ENCODE measurements at regions not wholly inside any gene's neighbourhood (a gene's known extent, or its start where the extent isn't known, plus 50 kb on each side); places are given as distances from the start of the nearest gene placed in this dataset.

- Mint-ChIP-seq H3K27ac (peak overlapping the region; percentile 64), H3K36me3 (ENCODE audit: low read depth) (peaks cover 6% of the 10 kb centered on the region), H3K9me3 (no peaks in the 10 kb centered on the region), H3K4me3 (no peak overlapping the region), H3K4me1 (peaks cover 42% of the 10 kb centered on the region), H3K27me3 (ENCODE audit: insufficient read depth) (no peaks in the 10 kb centered on the region)
- Histone ChIP-seq H3K36me3 (ENCODE audit: control insufficient read depth, insufficient read depth, low read length) (no peaks in the 10 kb centered on the region), H3K4me1 (ENCODE audit: control insufficient read depth, insufficient read depth, low read length) (peaks cover 25% of the 10 kb centered on the region), H3K27ac (ENCODE audit: low read depth, low read length) (peak overlapping the region; percentile 79), H3K27me3 (ENCODE audit: control insufficient read depth, insufficient read depth, low read length, poor library complexity, severe bottlenecking) (no peaks in the 10 kb centered on the region), H3K4me3 (ENCODE audit: low read length) (no peak overlapping the region), H3K9me3 (ENCODE audit: control insufficient read depth, low read length) (no peaks in the 10 kb centered on the region), H3K9ac (ENCODE audit: extremely low read depth, low read length, poor library complexity, severe bottlenecking) (no peak overlapping the region)
- DNase-seq: no peak
- WGBS, 2 experiments (ENCODE audit: insufficient coverage in 1 of 2, insufficient read length in 1 of 2): 93% methylated on average over 13 to 21 of the region's 21 CpGs
- peak; percentile 49 for TF ChIP-seq CTCF (conservative IDR thresholded peaks at IDR 0.05)
Observed at GRCh38 chr12:124508381-124509079, 58.9 kb downstream of the NCOR2 start.

GRCh38 chr12:124507188-124508109 is 60.0 kb downstream of the NCOR2 start:
- DNase-seq: no peak
- Mint-ChIP-seq H3K9me3 (no peaks in the 10 kb centered on the region), H3K27ac (peak overlapping the region; percentile 44), H3K4me1 (peaks cover 33% of the 10 kb centered on the region), H3K4me3 (no peak overlapping the region), H3K27me3 (ENCODE audit: insufficient read depth) (no peaks in the 10 kb centered on the region), H3K36me3 (ENCODE audit: low read depth) (peaks cover 6% of the 10 kb centered on the region)
- TF ChIP-seq CTCF (conservative IDR thresholded peaks at IDR 0.05): no peak
- no peak overlapping the region for H3K4me3 ChIP-seq (ENCODE audit: low read length)
- no peaks in the 10 kb centered on the region for H3K36me3 ChIP-seq (ENCODE audit: control insufficient read depth, insufficient read depth, low read length)
- no peaks in the 10 kb centered on the region for H3K27me3 ChIP-seq (ENCODE audit: control insufficient read depth, insufficient read depth, low read length, poor library complexity, severe bottlenecking)
- WGBS, 2 experiments (ENCODE audit: insufficient coverage in 1 of 2, insufficient read length in 1 of 2): 92 to 94% methylated on average over 15 to 26 of the region's 26 CpGs
- no peak overlapping the region for H3K9ac ChIP-seq (ENCODE audit: extremely low read depth, low read length, poor library complexity, severe bottlenecking)
- peaks cover 17% of the 10 kb centered on the region for H3K4me1 ChIP-seq (ENCODE audit: control insufficient read depth, insufficient read depth, low read length)
- peak overlapping the region; percentile 79 for H3K27ac ChIP-seq (ENCODE audit: low read depth, low read length)
- no peaks in the 10 kb centered on the region for H3K9me3 ChIP-seq (ENCODE audit: control insufficient read depth, low read length)

- DNase-seq: no peak
- H3K36me3 ChIP-seq (ENCODE audit: control insufficient read depth, insufficient read depth, low read length): no peaks in the 10 kb centered on the region
- peak overlapping the region; percentile 62 for H3K27ac ChIP-seq (ENCODE audit: low read depth, low read length)
- no peak for TF ChIP-seq CTCF (conservative IDR thresholded peaks at IDR 0.05)
- 90 to 100% methylated on average over 5 to 8 of the region's 8 CpGs for WGBS, 2 experiments (ENCODE audit: insufficient coverage in 1 of 2, insufficient read length in 1 of 2)
- H3K4me3 ChIP-seq (ENCODE audit: low read length): no peak overlapping the region
- Mint-ChIP-seq H3K27me3 (ENCODE audit: insufficient read depth) (no peaks in the 10 kb centered on the region), H3K9me3 (no peaks in the 10 kb centered on the region), H3K27ac (peak overlapping the region; percentile 44), H3K36me3 (ENCODE audit: low read depth) (no peaks in the 10 kb centered on the region), H3K4me1 (peaks cover 33% of the 10 kb centered on the region), H3K4me3 (no peak overlapping the region)
- H3K9me3 ChIP-seq (ENCODE audit: control insufficient read depth, low read length): no peaks in the 10 kb centered on the region
- peaks cover 17% of the 10 kb centered on the region for H3K4me1 ChIP-seq (ENCODE audit: control insufficient read depth, insufficient read depth, low read length)
- H3K27me3 ChIP-seq (ENCODE audit: control insufficient read depth, insufficient read depth, low read length, poor library complexity, severe bottlenecking): no peaks in the 10 kb centered on the region
- H3K9ac ChIP-seq (ENCODE audit: extremely low read depth, low read length, poor library complexity, severe bottlenecking): no peak overlapping the region
Observed at GRCh38 chr12:124506832-124507153, 60.6 kb downstream of the NCOR2 start.

Measured in endodermal cell (in vitro differentiated cells).